ENCODE measurements at regions not wholly inside any gene's neighbourhood (a gene's known extent, or its start where the extent isn't known, plus 50 kb on each side); places are given as distances from the start of the nearest gene placed in this dataset.

DNA sequence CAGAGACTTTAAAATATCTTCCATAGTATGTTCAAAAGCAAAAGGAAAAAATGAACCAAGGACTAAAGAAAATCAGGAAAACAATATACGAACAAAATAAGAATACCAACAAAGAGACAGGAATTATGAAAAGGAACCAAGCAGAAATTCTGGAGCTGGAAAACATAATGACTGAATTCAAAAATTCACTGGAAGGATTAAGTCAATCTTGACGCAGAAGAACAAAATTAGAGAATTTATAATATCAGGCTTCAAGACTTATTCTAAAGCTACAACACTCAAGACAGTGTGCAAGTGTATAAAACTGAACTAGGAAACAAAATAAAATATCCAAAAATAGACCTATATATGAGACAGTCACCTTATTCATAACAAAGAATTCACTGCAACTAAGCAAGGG is 56.9 kb upstream of the GYPC start:
- DNase-seq (ENCODE audit: low read depth) = no peak

DNA sequence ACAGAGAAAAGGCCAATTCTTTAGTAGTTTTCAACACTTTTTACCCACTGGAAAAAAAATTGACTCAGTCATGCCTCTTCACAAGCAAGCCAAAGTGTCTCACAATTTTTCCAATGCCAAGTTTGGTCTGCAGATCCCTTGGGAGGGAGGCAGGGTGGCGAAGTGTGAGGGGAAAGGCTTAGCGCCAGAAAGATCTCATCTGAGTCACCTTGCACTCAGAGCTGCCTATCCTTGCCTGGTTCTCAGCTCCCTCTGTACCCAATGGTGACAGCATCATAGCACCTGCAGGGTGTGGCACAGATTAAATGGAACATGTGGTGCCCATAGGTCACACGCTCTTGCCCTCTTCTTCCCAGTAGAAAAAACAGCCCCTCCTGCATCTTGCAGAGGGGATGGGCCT is 55.2 kb upstream of the GYPC start:
- DNase-seq (ENCODE audit: low read depth) = no peak

DNA sequence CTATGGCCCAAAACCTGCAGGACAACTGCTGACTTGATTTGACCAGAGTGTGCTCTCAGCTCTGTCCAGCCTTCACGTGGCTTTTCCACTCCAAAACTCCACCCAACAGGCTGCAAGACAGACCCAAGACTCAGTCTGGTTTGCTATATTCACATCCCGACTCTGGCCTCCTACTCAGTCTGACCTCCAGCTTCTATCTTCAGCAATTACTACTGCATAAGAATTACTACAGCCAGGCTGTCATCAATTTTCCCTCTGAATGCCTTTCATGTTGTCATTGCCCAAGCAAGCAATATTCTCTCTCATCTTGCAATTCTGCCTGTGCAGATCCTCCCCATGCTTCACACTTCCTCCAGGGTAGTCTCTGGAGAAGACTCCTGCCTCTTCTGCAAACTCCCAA is 53.6 kb upstream of the GYPC start:
- DNase-seq (ENCODE audit: low read depth) = no peak

Measured in activated T-cell treated with anti-CD3 and anti-CD28 coated beads for 24 hours (primary cell).